SK-N-SH treated with all-trans-retinoic acid at 6 μM for 48 hours (cell line): ENCODE measurements at regions not wholly inside any gene's neighbourhood (a gene's known extent, or its start where the extent isn't known, plus 50 kb on each side); places are given as distances from the start of the nearest gene placed in this dataset.

Experiments
- ATAC-seq: fragments of 200-7000 bp; cut with Tn5 transposase; 3 replicates; pipeline ENCODE4 v1.9.1; 2020; ENCODE audit warnings: mild to moderate bottlenecking, moderate library complexity
- ARNTL ChIP-seq: fragments of 450-650 bp; formaldehyde crosslinking; IDR thresholded peaks from 2 replicates; pipeline ENCODE4 v1.5.0; 2020; ENCODE audit warnings: low read depth, mild to moderate bottlenecking, moderate library complexity, borderline replicate concordance
- BACH2 ChIP-seq: fragments of 250-450 bp; sonication (Bioruptor Pico); IDR thresholded peaks from 2 replicates; pipeline ENCODE4 v1.9.0; 2021; ENCODE audit warnings: mild to moderate bottlenecking, borderline replicate concordance
- CREB5 ChIP-seq: fragments of 250-450 bp; sonication (Bioruptor Pico); IDR thresholded peaks from 2 replicates; pipeline ENCODE4 v1.5.1; 2020; ENCODE audit warnings: low read depth, mild to moderate bottlenecking, moderate library complexity
- CSDC2 ChIP-seq: fragments of 250-450 bp; sonication (Bioruptor Pico); IDR thresholded peaks from 2 replicates; pipeline ENCODE4 v1.5.0; 2020; ENCODE audit warnings: mild to moderate bottlenecking, moderate library complexity
- CSRNP3 ChIP-seq: fragments of 250-450 bp; sonication (Bioruptor Pico); IDR thresholded peaks from 2 replicates; pipeline ENCODE4 v1.5.1; 2021; ENCODE audit warnings: mild to moderate bottlenecking, moderate library complexity
- ESRRG ChIP-seq: fragments of 250-450 bp; sonication (Bioruptor Pico); IDR thresholded peaks from 2 replicates; pipeline ENCODE4 v1.6.1; 2021; ENCODE audit warnings: mild to moderate bottlenecking
- GLIS3 ChIP-seq: fragments of 250-450 bp; sonication (Bioruptor Pico); IDR thresholded peaks from 2 replicates; pipeline ENCODE4 v1.5.0; 2020; ENCODE audit warnings: mild to moderate bottlenecking, moderate library complexity
- ISL1 ChIP-seq: fragments of 250-450 bp; sonication (Bioruptor Pico); IDR thresholded peaks from 2 replicates; pipeline ENCODE4 v2.1.2; 2022; ENCODE audit warnings: mild to moderate bottlenecking, moderate library complexity
- OSR1 ChIP-seq: fragments of 250-450 bp; sonication (Bioruptor Pico); IDR thresholded peaks from 2 replicates; pipeline ENCODE4 v1.8.0; 2022; ENCODE audit warnings: moderate library complexity, mild to moderate bottlenecking, inconsistent platforms
- PATZ1 ChIP-seq: fragments of 250-450 bp; sonication (Bioruptor Pico); IDR thresholded peaks from 2 replicates; pipeline ENCODE4 v1.8.0; 2020; ENCODE audit warnings: mild to moderate bottlenecking, moderate library complexity, borderline replicate concordance
- POU6F1 ChIP-seq: fragments of 250-450 bp; sonication (Bioruptor Pico); IDR thresholded peaks from 2 replicates; pipeline ENCODE4 v1.8.0; 2021; ENCODE audit warnings: low read depth, mild to moderate bottlenecking, moderate library complexity, borderline replicate concordance
- PPARA ChIP-seq: fragments of 250-450 bp; sonication (Bioruptor Pico); IDR thresholded peaks from 2 replicates; pipeline ENCODE4 v1.5.0; 2020; ENCODE audit warnings: mild to moderate bottlenecking, borderline replicate concordance
- RARB ChIP-seq: fragments of 250-450 bp; sonication (Bioruptor Pico); IDR thresholded peaks from 2 replicates; pipeline ENCODE4 v1.8.0; 2021; ENCODE audit warnings: mild to moderate bottlenecking, moderate library complexity
- SNAI2 ChIP-seq: fragments of 250-450 bp; sonication (Bioruptor Pico); IDR thresholded peaks from 2 replicates; pipeline ENCODE4 v1.5.0; 2020; ENCODE audit warnings: mild to moderate bottlenecking, moderate library complexity
- TSHZ2 ChIP-seq: fragments of 250-450 bp; sonication (Bioruptor Pico); IDR thresholded peaks from 2 replicates; pipeline ENCODE4 v1.5.0; 2020; ENCODE audit warnings: mild to moderate bottlenecking, moderate library complexity
- ZC3H10 ChIP-seq: fragments of 250-450 bp; sonication (Bioruptor Pico); IDR thresholded peaks from 2 replicates; pipeline ENCODE4 v1.5.1; 2021; ENCODE audit warnings: mild to moderate bottlenecking, moderate library complexity
- ZFP3 ChIP-seq: fragments of 250-450 bp; sonication (Bioruptor Pico); IDR thresholded peaks from 2 replicates; pipeline ENCODE4 v1.5.0; 2020; ENCODE audit warnings: mild to moderate bottlenecking, moderate library complexity
- ZFP30 ChIP-seq: fragments of 450-650 bp; formaldehyde crosslinking; IDR thresholded peaks from 2 replicates; pipeline ENCODE4 v1.5.0; 2022; ENCODE audit warnings: mild to moderate bottlenecking, moderate library complexity
- ZNF565 ChIP-seq: fragments of 450-650 bp; formaldehyde crosslinking; conservative IDR thresholded peaks from 2 replicates; pipeline ENCODE4 v1.5.0; 2020; ENCODE audit warnings: low read depth, mild to moderate bottlenecking, moderate library complexity
- ZNF70 ChIP-seq: fragments of 450-650 bp; formaldehyde crosslinking; IDR thresholded peaks from 2 replicates; pipeline ENCODE4 v1.5.0; 2020; ENCODE audit warnings: mild to moderate bottlenecking, moderate library complexity
- ZNF8 ChIP-seq: fragments of 450-650 bp; formaldehyde crosslinking; IDR thresholded peaks from 2 replicates; pipeline ENCODE4 v1.5.0; 2020; ENCODE audit warnings: mild to moderate bottlenecking, moderate library complexity

GRCh38 chr5:130488252-130488651 is 584.0 kb downstream of the CHSY3 start:
- no peak for TF ChIP-seq ISL1 (CRISPR knock-in tag)
- no peak for TF ChIP-seq CREB5 (CRISPR knock-in tag)
- TF ChIP-seq TSHZ2 (CRISPR knock-in tag) = no peak
- no peak for TF ChIP-seq ZNF565 (CRISPR knock-in tag)
- TF ChIP-seq CSRNP3 = no peak
- no peak for TF ChIP-seq ZC3H10 (CRISPR knock-in tag)
- TF ChIP-seq ZNF8 = no peak
- TF ChIP-seq ZNF70 (CRISPR knock-in tag) = no peak
- no peak for TF ChIP-seq CSDC2 (CRISPR knock-in tag)
- ATAC-seq = no peak

GRCh38 chr5:130479045-130479804 is 575.0 kb downstream of the CHSY3 start:
- TF ChIP-seq ZFP30 (no peak), ESRRG (CRISPR knock-in tag) (no peak), ZNF565 (CRISPR knock-in tag) (no peak)
- no peak for ATAC-seq

GRCh38 chr5:130476325-130476724 is 572.1 kb downstream of the CHSY3 start:
- ATAC-seq = no peak
- no peak for TF ChIP-seq OSR1 (CRISPR knock-in tag)
- no peak for TF ChIP-seq GLIS3 (CRISPR knock-in tag)
- TF ChIP-seq PATZ1 (CRISPR knock-in tag) = no peak
- TF ChIP-seq ZNF8 = no peak
- no peak for TF ChIP-seq PPARA (CRISPR knock-in tag)

- no peak for ATAC-seq
- TF ChIP-seq ZFP3 = no peak
Observed at GRCh38 chr5:130462516-130462915, 558.3 kb downstream of the CHSY3 start.

GRCh38 chr5:130455175-130455574 is 550.9 kb downstream of the CHSY3 start:
- ATAC-seq = no peak
- TF ChIP-seq SNAI2 = no peak
- TF ChIP-seq ZNF8 = no peak
- no peak for TF ChIP-seq CSRNP3
- TF ChIP-seq OSR1 (CRISPR knock-in tag) = no peak
- TF ChIP-seq BACH2 (CRISPR knock-in tag) = no peak
- no peak for TF ChIP-seq GLIS3 (CRISPR knock-in tag)
- no peak for TF ChIP-seq ARNTL
- no peak for TF ChIP-seq CREB5 (CRISPR knock-in tag)
- TF ChIP-seq POU6F1 = no peak
- no peak for TF ChIP-seq ISL1 (CRISPR knock-in tag)
- no peak for TF ChIP-seq ZFP3
- no peak for TF ChIP-seq ZC3H10 (CRISPR knock-in tag)
- TF ChIP-seq RARB (CRISPR knock-in tag) = no peak
